PFSK-1 (cell line): ENCODE measurements at regions not wholly inside any gene's neighbourhood (a gene's known extent, or its start where the extent isn't known, plus 50 kb on each side); places are given as distances from the start of the nearest gene placed in this dataset.

Experiments
- FOXP2 ChIP-seq: optimal IDR thresholded peaks from 2 replicates; pipeline ENCODE3; 2011; ENCODE audit warnings: borderline replicate concordance, control low read depth, inconsistent platforms; ENCODE audit not compliant: insufficient read depth; ENCODE audit errors: extremely low read length, extremely low read depth
- POLR2AphosphoS5 ChIP-seq: IDR thresholded peaks from 2 replicates; pipeline ENCODE4 v1.6.1; 2012; ENCODE audit warnings: low read depth, mild to moderate bottlenecking, control low read depth, low read length, moderate library complexity
- REST ChIP-seq, 2 experiments: IDR thresholded peaks; 2 replicates each; pipeline versions ENCODE4 v1.6.1 to v1.8.0; 2011 to 2012; ENCODE audit warnings: low read depth in 2 of 2, low read length in 2 of 2, control low read depth in 1 of 2, inconsistent platforms in 1 of 2, mild to moderate bottlenecking in 1 of 2, moderate library complexity in 1 of 2; ENCODE audit not compliant: insufficient read depth in 1 of 2
- SIN3A ChIP-seq: IDR thresholded peaks from 2 replicates; pipeline ENCODE4 v1.6.1; 2012; ENCODE audit warnings: mild to moderate bottlenecking, low read length, moderate library complexity, borderline replicate concordance; ENCODE audit not compliant: insufficient read depth
- TAF1 ChIP-seq: IDR thresholded peaks from 2 replicates; pipeline ENCODE4 v1.6.1; 2012; ENCODE audit warnings: low read length, control low read depth, borderline replicate concordance; ENCODE audit not compliant: insufficient read depth

DNA sequence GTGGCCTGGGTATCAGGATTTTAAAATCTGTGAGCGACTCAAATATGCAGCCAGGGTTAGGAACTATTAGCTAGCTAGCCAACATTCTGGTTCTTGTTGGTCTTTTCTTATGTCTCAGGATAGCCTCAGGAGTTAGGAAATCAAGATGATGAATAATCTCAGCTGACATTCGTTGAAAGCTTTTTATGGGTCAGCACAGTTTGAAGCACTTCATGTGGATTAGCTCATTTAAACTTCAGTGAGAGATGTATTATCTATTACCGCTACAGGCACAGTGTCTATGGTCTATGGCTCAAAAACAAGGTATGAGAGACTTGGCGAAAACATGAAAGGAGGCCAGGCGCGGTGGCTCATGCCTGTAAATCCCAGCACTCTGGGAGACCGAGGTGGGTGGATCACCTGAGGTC is 187.5 kb upstream of the THRB start:
- no peak for TF ChIP-seq FOXP2
- TF ChIP-seq TAF1: no peak
- TF ChIP-seq REST (IDR thresholded peaks at IDR 0.05; ENCODE audit: insufficient read depth in 1 of 2, low read depth in 2 of 2, low read length in 2 of 2): no peak

DNA sequence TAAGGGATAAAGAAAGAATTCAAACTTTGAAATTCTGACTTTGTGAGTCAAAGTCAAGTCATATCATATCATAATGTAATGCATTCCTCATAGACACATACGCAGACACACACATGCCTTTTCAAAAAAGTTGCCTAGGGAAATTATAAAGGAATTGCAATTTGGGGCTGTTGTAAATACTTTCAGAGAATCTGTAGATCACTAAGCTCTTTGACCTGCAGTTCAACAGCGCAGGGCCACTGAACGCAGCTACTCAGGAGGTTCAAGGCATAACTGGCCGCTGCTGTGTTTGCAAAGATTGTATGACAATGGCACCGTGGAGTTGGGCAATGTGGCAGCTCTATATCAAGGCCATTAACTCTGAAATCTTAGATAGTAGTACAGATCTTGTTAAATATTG is 188.4 kb upstream of the THRB start:
- TF ChIP-seq SIN3A (no peak), REST (IDR thresholded peaks at IDR 0.05; ENCODE audit: insufficient read depth in 1 of 2, low read depth in 2 of 2, low read length in 2 of 2) (no peak), FOXP2 (no peak), TAF1 (no peak), POLR2AphosphoS5 (no peak)

GRCh38 chr3:24683633-24684384 is 189.2 kb upstream of the THRB start:
- TF ChIP-seq FOXP2 (no peak), POLR2AphosphoS5 (no peak), SIN3A (no peak), TAF1 (no peak), REST (IDR thresholded peaks at IDR 0.05; ENCODE audit: insufficient read depth in 1 of 2, low read depth in 2 of 2, low read length in 2 of 2) (no peak)

- TF ChIP-seq TAF1 (no peak), POLR2AphosphoS5 (no peak), SIN3A (no peak), FOXP2 (no peak), REST (IDR thresholded peaks at IDR 0.05; ENCODE audit: insufficient read depth in 1 of 2, low read depth in 2 of 2, low read length in 2 of 2) (no peak)
Measured at GRCh38 chr3:24684506-24685023, 189.9 kb upstream of the THRB start.

DNA sequence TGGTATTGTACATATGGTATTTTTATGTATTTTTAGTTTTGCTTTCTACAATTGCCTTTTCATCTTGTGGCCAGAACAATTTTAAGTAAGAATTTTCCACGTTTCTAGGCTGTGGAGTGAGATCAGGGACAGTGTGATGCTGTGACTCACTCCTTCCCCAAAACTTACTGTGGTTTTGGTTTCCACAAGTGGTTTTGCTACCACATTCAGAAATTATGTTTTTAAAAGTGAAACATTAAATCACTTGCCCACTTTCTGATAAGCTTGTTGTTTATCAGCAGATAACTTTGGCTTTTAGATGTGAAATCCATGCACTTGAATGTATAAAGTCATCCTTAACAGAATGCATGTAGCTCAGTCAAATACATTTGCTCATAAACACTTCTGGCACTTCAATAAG is 192.2 kb upstream of the THRB start:
- TF ChIP-seq TAF1: no peak
- TF ChIP-seq REST (IDR thresholded peaks at IDR 0.05; ENCODE audit: insufficient read depth in 1 of 2, low read depth in 2 of 2, low read length in 2 of 2): no peak
- TF ChIP-seq FOXP2: no peak
- no peak for TF ChIP-seq POLR2AphosphoS5
- no peak for TF ChIP-seq SIN3A
